GM23248 (cell line): ENCODE measurements at regions not wholly inside any gene's neighbourhood (a gene's known extent, or its start where the extent isn't known, plus 50 kb on each side); places are given as distances from the start of the nearest gene placed in this dataset.

Source experiments
- DNase-seq: peaks from one replicate; pipeline ENCODE4 v3.0.0-alpha.2; 2015
- H2AFZ ChIP-seq: fragments of 200-600 bp; sonication (generic); 2 replicates; pipeline ENCODE4 v1.6.1; 2016; ENCODE audit warnings: antibody characterized with exemption
- H3F3A ChIP-seq: fragments of 200-600 bp; sonication (generic); 2 replicates; pipeline ENCODE4 v1.6.1; 2016; ENCODE audit warnings: mild to moderate bottlenecking, antibody characterized with exemption, mixed run types; ENCODE audit not compliant: insufficient read depth
- H3K27ac ChIP-seq: fragments of 200-600 bp; sonication (generic); 2 replicates; pipeline ENCODE4 v1.5.1; 2016; ENCODE audit warnings: mild to moderate bottlenecking
- H3K27me3 ChIP-seq: fragments of 200-600 bp; sonication (generic); replicated peaks from 2 replicates; pipeline ENCODE4 v1.6.1; 2016; ENCODE audit warnings: mild to moderate bottlenecking; ENCODE audit not compliant: insufficient read depth
- H3K36me3 ChIP-seq: fragments of 200-600 bp; sonication (generic); 2 replicates; pipeline ENCODE4 v1.6.1; 2016; ENCODE audit warnings: low read depth, mild to moderate bottlenecking
- H3K4me1 ChIP-seq: fragments of 200-600 bp; sonication (generic); 2 replicates; pipeline ENCODE4 v1.6.1; 2016; ENCODE audit warnings: mild to moderate bottlenecking; ENCODE audit not compliant: insufficient read depth
- H3K4me2 ChIP-seq: fragments of 200-600 bp; sonication (generic); one replicate; pipeline ENCODE4 v1.6.1; 2016; ENCODE audit warnings: mild to moderate bottlenecking; ENCODE audit not compliant: unreplicated experiment
- H3K4me3 ChIP-seq: fragments of 200-600 bp; sonication (generic); 2 replicates; pipeline ENCODE4 v1.5.1; 2016; ENCODE audit warnings: mild to moderate bottlenecking
- H3K79me2 ChIP-seq: fragments of 200-600 bp; sonication (generic); 2 replicates; pipeline ENCODE4 v1.6.1; 2016; ENCODE audit warnings: mild to moderate bottlenecking; ENCODE audit not compliant: insufficient read depth
- H3K9ac ChIP-seq: fragments of 200-600 bp; sonication (generic); 2 replicates; pipeline ENCODE4 v1.6.1; 2016; ENCODE audit warnings: mild to moderate bottlenecking
- H3K9me2 ChIP-seq: fragments of 200-600 bp; sonication (generic); 2 replicates; pipeline ENCODE4 v1.6.1; 2016; ENCODE audit warnings: mixed run types, mild to moderate bottlenecking, moderate library complexity; ENCODE audit not compliant: insufficient read depth
- H3K9me3 ChIP-seq: fragments of 200-600 bp; sonication (generic); one replicate; pipeline ENCODE4 v1.6.1; 2017; ENCODE audit warnings: low read depth
- H4K20me1 ChIP-seq: fragments of 200-600 bp; sonication (generic); 2 replicates; pipeline ENCODE4 v1.6.0; 2016; ENCODE audit not compliant: insufficient read depth
- EZH2 ChIP-seq: fragments of 200-600 bp; sonication (generic); IDR thresholded peaks from 2 replicates; pipeline ENCODE4 v1.6.1; 2018; ENCODE audit warnings: antibody characterized with exemption, mild to moderate bottlenecking; ENCODE audit not compliant: insufficient read depth, poor library complexity, severe bottlenecking
- EZH2phosphoT487 ChIP-seq: fragments of 200-600 bp; sonication (generic); IDR thresholded peaks from 2 replicates; pipeline ENCODE4 v1.6.1; 2018; ENCODE audit warnings: antibody characterized with exemption, moderate library complexity, mild to moderate bottlenecking, low read depth; ENCODE audit not compliant: insufficient read depth
- WGBS, 2 experiments: methylation state at CpG; one replicate each; pipeline ENCODE4 v1.1.6; 2015 to 2017; ENCODE audit warnings: low lambda C conversion rate in 2 of 2, low coverage in 1 of 2; ENCODE audit errors: missing lambda C conversion rate in 2 of 2; 5-methylcytosine and 5-hydroxymethylcytosine counted together
- in situ Hi-C: fragments of 300-500 bp; cut with MboI; formaldehyde crosslinking; loops from 2 replicates; pipeline ENCODE4 v1.15.0; 2020

DNA sequence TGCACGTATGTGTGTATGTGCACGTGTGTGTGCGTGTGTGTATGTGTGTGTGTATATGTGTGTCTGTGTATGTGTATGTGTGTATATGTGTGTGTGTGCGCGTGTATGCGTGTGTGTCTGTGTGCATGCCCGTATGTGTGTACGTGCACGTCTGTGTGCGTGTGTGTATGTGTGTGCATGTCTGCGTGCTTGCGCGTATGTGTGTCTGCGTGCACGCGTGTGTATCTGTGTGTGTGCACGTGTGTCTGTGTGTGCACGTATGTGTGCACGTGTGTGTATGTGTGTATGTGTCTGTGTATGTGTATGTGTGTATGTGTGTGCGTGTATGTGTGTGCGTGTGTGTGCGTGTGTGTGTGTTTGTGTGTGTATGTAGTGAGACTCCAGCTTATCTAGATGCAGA, 97.5 kb upstream of the SPATS2L start:
- no peaks in the 10 kb centered on the region for H3K4me1 ChIP-seq

DNA sequence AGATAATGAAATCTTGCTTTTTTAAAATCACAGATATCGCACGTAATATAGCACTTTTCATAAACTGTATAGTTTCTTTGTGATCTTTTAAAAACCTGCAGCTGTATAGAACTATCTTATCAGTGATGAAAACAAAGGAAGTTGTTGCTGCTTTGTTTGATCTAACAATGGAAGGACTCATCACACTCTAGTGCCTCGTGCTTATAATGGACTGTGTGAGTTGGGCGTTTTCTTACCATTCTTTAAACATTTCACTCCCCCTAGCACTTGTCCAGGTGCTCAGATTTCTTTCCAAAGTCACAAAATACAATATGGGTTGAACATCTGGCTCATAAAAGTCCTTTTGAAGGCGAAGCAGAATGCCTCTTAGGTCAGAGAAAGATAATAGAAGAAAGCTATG, 94.8 kb upstream of the SPATS2L start:
- no peaks in the 10 kb centered on the region for H3K9me3 ChIP-seq
- no peaks in the 10 kb centered on the region for H3K36me3 ChIP-seq
- H3K9ac ChIP-seq, result no peak overlapping the region
- H3K9me2 ChIP-seq, result no peaks in the 10 kb centered on the region
- H4K20me1 ChIP-seq, result no peaks in the 10 kb centered on the region
- TF ChIP-seq EZH2 (no peak), EZH2phosphoT487 (no peak)
- no peaks in the 10 kb centered on the region for H3K79me2 ChIP-seq
- no peaks in the 10 kb centered on the region for H3F3A ChIP-seq
- DNase-seq, result no peak
- H2AFZ ChIP-seq, result no peak overlapping the region
- no peak overlapping the region for H3K4me2 ChIP-seq
- H3K4me3 ChIP-seq, result no peak overlapping the region
- 35 to 36% methylated on average over 5 of the region's 5 CpGs for WGBS, 2 experiments
- H3K4me1 ChIP-seq, result no peaks in the 10 kb centered on the region
- H3K27me3 ChIP-seq, result no peaks in the 10 kb centered on the region; the same call in 1 of the 2 replicates
- H3K27ac ChIP-seq, result no peak overlapping the region
- in situ Hi-C loops, result no loop called here

More for the DNA sequence above, 97.5 kb upstream of the SPATS2L start:
- Histone ChIP-seq H3K9ac (no peak overlapping the region), H3K4me2 (no peak overlapping the region), H3K27ac (no peak overlapping the region), H3K9me2 (no peaks in the 10 kb centered on the region), H3K36me3 (no peaks in the 10 kb centered on the region), H2AFZ (no peak overlapping the region), H3K79me2 (no peaks in the 10 kb centered on the region), H3F3A (no peaks in the 10 kb centered on the region), H3K9me3 (no peaks in the 10 kb centered on the region), H3K27me3 (no peaks in the 10 kb centered on the region; the same call in 1 of the 2 replicates), H3K4me3 (no peak overlapping the region), H4K20me1 (no peaks in the 10 kb centered on the region)
- 75 to 85% methylated on average over 2 to 22 of the region's 22 CpGs for WGBS, 2 experiments
- in situ Hi-C loops, result no loop called here
- DNase-seq, result no peak
- TF ChIP-seq EZH2, result no peak
- TF ChIP-seq EZH2phosphoT487, result no peak

DNA sequence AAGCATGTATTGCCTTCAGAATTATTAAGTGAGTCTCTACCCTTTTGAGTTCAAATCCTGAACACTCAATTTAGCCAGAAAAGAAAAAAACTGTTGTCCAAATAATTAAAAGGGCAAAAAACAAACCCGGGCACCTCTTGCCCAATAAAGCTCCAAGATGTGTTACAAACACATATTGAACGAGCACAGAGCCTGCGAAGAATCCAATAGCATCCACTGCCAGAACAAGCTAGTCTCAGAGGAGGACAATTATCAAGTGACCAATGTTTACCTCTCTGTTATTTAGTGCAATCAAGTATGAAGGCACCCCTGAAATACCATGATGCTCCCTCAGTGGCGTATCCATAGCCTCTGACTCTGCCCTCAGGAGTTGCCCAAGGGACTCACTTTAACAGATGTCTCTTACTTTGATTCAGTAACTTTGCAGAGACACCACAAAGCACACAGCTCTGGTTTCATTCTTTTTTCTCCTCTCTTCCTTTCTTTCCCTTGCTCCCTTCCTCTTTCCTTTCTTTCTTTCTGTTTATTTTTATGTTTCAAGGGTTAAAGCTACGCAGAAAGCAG, 93.5 kb upstream of the SPATS2L start:
- H3K9ac ChIP-seq, result no peak overlapping the region
- in situ Hi-C loops, result no loop called here
- no peak overlapping the region for H3K27ac ChIP-seq
- H3F3A ChIP-seq, result no peaks in the 10 kb centered on the region
- no peak overlapping the region for H3K4me2 ChIP-seq
- no peak for DNase-seq
- no peaks in the 10 kb centered on the region for H3K36me3 ChIP-seq
- H3K79me2 ChIP-seq, result no peaks in the 10 kb centered on the region
- no peaks in the 10 kb centered on the region for H4K20me1 ChIP-seq
- no peaks in the 10 kb centered on the region; the same call in 1 of the 2 replicates for H3K27me3 ChIP-seq
- H3K4me3 ChIP-seq, result no peak overlapping the region
- TF ChIP-seq EZH2 (no peak), EZH2phosphoT487 (no peak)
- H3K4me1 ChIP-seq, result no peaks in the 10 kb centered on the region
- H3K9me2 ChIP-seq, result no peaks in the 10 kb centered on the region
- H2AFZ ChIP-seq, result no peak overlapping the region
- 37 to 51% methylated on average over 5 of the region's 5 CpGs for WGBS, 2 experiments
- no peaks in the 10 kb centered on the region for H3K9me3 ChIP-seq

DNA sequence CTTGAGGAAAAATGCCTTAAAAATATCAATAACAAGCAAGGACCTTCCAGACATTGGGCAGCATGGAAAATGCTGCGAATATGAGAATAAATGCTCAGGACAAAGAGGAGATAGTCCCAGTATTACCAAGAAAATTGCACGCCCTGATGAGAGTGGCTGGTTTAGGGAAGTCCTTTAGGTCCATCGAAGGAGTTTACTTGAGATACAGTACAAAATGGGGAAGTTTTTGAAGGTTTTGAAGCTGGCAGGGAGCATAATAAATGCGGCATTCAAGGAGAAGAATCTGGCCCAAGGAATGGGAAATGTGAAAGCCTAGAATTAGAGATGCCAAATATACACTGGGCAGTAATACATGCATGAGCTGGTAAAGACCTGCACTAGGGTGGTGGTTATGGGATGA, 90.2 kb upstream of the SPATS2L start:
- no peaks in the 10 kb centered on the region for H3K9me3 ChIP-seq
- H3K79me2 ChIP-seq, result no peaks in the 10 kb centered on the region
- H3K27ac ChIP-seq, result no peak overlapping the region
- no peak overlapping the region for H2AFZ ChIP-seq
- no peaks in the 10 kb centered on the region; the same call in 1 of the 2 replicates for H3F3A ChIP-seq
- 43 to 48% methylated on average over 4 of the region's 4 CpGs for WGBS, 2 experiments
- no peaks in the 10 kb centered on the region for H3K36me3 ChIP-seq
- no peak overlapping the region for H3K4me3 ChIP-seq
- in situ Hi-C loops, result no loop called here
- no peak overlapping the region for H3K4me2 ChIP-seq
- TF ChIP-seq EZH2phosphoT487 (no peak), EZH2 (no peak)
- no peak overlapping the region for H3K9ac ChIP-seq
- no peaks in the 10 kb centered on the region for H3K4me1 ChIP-seq
- H3K27me3 ChIP-seq, result no peaks in the 10 kb centered on the region
- DNase-seq, result no peak
- no peaks in the 10 kb centered on the region for H3K9me2 ChIP-seq
- no peaks in the 10 kb centered on the region for H4K20me1 ChIP-seq

DNA sequence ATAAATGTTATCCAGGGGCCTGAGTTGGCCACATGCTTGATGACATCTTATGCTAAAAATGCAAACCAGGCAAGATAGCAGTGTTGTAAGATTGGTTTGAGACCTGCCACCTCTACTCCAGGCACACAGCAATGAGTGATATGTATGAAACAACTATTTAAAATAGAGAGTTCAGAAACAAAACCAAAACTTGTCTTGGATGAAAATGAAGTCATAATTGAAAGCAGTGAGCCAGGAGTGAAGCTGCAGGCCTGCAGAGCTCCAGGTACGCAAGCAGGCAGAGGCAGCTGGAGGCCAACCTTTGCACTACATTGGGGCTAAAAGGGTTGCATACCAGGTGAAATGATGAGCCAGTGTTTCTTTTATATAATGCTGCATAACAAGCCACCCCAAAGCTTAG, 89.2 kb upstream of the SPATS2L start:
- in situ Hi-C loops, result no loop called here

More for the DNA sequence above, 89.2 kb upstream of the SPATS2L start:
- Histone ChIP-seq H3K4me2 (no peak overlapping the region), H4K20me1 (no peaks in the 10 kb centered on the region), H3K27ac (no peak overlapping the region), H3K4me3 (no peak overlapping the region), H3K9ac (no peak overlapping the region), H3K27me3 (no peaks in the 10 kb centered on the region), H3K4me1 (no peaks in the 10 kb centered on the region), H3K79me2 (no peaks in the 10 kb centered on the region), H2AFZ (no peak overlapping the region), H3K9me2 (no peaks in the 10 kb centered on the region), H3K9me3 (no peaks in the 10 kb centered on the region), H3F3A (no peaks in the 10 kb centered on the region; the same call in 1 of the 2 replicates), H3K36me3 (no peaks in the 10 kb centered on the region)
- DNase-seq, result no peak
- TF ChIP-seq EZH2phosphoT487 (no peak), EZH2 (no peak)
- 94 to 97% methylated on average over 1 of the region's 1 CpG for WGBS, 2 experiments
